GM20431 (cell line): ENCODE measurements at regions not wholly inside any gene's neighbourhood (a gene's known extent, or its start where the extent isn't known, plus 50 kb on each side); places are given as distances from the start of the nearest gene placed in this dataset.
"Not testable (repeated sequence)": the region's sequence is repeated elsewhere in the genome, so short reads cannot be mapped to it uniquely, and the experiment has no call there.

Experiments
- in situ Hi-C: fragments of 300-500 bp; cut with MseI, MboI; formaldehyde crosslinking; loops from one replicate; pipeline ENCODE4 v1.15.0; 2020; ENCODE audit warnings: low sequenced_read_pairs; ENCODE audit not compliant: unreplicated experiment

DNA sequence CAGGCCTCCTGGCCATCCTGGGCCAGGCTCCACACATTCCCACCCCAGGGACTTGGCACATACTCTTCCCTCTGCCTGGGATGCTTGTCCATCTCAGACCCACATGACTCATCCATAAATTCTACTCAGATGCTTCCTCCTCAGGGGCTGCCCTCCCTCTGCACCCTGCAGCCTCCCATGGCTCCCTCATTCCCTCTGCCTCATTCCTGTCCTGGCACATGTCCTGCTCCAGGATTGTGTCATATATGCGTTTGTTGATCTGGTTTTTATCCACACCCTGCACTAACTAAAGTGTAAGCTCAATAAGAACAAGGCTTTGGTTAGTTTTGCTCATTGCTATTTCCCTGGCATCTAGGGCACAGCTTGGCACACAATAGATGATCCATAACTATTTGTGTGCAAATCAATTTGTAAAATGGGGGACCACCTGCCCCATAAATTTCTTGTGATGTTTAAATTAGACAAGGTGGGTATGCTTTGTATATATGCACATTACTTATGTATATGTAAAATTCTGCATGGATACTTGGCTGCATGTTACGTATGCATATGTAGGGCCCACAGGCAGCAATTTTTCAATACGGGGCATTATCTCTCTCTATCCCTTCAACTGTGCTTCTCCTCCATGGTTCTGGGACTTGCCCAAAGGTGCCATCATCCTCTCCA, 191.4 kb downstream of the PTPRU start:
- in situ Hi-C loops = no loop called here

DNA sequence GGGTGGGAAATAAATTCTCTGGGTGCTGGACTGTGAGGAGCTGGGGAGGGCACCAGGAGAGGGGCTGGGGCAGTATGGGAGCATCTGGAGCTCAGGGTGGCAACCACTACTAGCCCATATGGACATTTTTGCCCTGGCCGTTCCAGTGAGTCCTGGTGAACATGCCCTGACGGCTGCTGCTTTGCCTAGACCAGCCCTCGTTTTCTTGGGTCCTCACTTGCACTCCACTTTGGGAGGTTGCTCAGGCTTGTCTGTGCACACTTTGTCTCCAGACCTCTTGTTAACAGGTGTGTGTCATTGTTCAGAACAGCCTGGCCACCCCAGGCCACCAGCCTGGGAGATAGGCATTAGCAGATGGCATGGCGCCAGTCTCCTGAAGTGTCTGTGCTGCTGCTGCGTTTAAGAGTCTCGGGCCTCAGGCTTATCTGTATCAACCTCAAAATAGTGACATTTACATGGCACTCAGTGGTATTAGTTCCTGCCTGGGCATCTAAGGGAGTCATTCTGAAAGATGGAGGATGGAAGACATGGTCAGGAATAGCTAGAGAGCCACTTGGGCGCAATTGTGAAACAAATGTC, 190.5 kb downstream of the PTPRU start:
- in situ Hi-C loops = no loop called here

DNA sequence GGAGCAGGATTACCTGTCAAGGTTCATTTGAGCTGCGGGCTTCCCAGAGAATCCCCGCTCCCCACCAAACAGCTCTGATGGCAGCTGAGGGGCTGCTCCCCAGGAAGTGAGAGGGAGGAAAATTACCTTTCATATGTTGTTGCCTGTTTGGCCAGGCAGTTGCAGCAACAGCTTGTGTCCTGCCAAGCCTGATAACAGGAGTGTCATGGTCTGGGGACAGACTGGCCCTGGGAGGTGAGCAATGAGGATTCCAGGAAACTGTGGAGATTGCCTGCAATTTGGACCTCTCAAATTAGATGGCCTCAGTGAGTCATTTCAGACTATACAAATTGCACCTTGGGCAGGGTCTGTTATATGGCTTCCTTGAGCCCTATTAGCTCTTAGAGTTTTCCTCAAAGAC, 189.3 kb downstream of the PTPRU start:
- in situ Hi-C loops = no loop called here

DNA sequence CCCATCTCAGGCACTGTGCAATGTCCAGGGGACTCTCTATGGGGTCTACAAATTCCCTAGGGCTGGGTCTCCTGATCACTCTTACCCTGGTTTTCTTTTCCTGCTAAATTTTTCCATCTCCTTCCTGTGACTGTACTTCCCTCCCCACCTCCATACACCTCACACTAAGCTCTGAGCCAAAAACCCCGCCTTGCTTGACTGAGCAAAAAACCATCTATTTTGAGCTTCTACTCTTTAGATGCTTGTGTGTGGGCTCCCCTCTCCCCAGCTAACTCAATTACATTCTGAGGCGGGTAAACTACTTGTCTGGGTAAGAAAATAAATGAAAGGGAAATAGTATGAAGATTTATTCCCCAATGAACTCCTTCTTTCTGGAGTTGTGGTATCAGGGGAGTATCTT, 187.9 kb downstream of the PTPRU start:
- in situ Hi-C loops = no loop called here

DNA sequence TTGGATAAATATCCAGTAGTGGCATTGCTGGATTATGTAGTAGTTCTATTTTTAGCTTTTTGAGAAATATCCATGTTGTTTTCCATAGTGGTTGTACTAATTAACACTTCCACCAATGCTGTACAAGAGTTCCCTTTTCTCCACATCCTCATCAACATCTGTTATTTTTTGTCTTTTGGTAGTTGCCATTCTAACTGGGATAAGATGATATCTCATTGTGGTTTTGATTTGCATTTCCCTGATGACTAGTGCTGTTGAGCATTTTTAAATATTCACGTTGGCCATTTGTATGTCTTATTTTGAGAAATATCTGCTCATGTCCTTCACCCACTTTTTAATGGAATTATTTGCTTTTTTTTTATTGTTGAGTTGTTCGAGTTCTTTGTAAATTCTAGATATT, 183.9 kb downstream of the PTPRU start:
- in situ Hi-C loops = no loop called here

DNA sequence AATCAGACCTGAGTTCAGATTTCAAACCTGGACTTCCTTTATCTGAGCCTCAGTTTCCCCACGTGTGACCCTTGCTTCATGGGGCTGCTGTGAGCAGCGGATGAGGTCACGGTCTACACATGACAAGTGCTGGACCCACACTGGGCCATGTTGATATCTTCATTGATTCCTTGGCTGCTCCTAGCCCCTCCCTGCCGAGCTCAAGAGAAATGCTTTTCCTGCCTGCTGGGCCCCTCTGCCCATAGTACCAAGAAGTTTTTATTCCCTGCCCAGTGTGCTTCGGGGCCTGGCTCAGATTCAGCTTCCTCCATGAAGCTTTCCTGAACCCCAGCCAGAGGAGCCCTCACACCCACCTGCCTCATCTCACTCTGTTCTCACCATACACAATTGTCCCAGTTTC, 181.6 kb downstream of the PTPRU start:
- in situ Hi-C loops = no loop called here

DNA sequence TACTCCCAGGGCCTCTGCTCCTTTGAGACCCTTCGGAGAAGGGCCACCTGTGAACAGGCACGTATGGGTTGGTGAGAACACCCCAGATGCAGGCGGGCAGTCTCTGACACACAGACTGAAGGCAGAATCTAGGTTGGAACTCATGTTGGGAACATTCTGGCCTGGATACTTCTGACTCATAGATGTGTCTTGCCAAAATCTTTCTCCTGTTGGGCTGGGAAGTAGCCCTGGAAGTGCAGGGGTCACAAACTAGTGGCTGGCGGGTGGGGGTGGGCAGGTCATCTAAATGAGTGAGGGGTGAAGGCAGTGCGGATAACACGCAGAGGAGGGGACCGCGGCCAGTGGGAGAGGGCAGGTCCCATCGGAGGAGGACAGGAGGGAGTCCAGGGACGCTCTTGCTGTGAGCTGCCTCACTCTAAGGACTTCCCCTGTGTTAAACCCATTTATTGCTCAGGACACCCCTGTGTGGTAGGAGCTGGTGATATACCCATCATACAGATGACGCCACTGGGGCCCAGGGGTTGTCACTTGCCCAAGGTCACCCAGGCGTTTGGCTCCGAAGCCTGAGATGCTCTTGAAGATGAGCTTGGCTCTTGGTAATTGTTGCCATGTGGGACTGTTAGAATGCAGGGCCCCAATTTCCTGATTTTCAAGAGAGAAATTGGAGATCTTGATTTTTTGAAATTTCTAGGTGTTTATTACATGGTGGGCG, 181.0 kb downstream of the PTPRU start:
- in situ Hi-C loops = no loop called here

DNA sequence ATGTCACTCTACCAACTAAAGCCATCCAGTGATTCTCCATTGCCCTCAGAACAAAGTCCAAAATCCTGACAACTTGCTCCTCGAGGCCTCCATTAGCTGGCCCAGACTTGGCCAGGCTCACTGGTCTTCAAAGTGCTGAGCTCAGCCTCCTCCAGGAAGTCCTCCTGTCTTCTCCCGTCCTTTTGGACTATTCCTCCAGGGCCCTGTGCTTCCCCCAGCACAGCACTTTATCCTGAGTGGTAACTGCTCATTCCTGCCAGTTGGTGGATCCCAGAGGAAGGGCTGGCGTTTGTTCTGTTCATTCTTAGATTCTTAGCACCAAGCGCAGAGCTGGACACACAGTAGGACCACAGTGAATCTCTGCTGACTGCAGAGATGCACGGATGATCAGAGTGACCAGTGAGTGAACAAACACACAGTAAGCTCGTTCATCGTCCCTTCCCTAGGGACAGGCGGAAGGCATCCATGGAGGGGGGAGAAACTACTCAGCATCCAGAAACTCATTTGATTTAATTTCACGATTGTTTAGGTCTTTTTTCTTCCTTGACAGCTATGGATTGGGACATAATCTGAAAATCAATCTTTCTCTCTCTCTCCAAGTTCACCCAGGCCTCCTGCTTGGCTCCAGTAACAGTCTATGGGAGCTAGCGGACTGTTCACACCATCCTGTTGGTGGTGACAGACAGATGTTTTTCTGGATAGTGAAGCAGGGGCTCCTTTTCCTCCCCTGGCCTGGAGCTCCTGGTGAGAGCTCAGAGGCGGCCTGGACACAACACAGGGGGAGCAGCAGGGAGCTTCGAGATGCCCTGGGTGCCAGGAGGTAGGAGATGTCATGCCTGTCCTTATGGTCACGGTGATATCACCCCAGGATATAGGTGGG, 180.2 kb downstream of the PTPRU start:
- in situ Hi-C loops = no loop called here

DNA sequence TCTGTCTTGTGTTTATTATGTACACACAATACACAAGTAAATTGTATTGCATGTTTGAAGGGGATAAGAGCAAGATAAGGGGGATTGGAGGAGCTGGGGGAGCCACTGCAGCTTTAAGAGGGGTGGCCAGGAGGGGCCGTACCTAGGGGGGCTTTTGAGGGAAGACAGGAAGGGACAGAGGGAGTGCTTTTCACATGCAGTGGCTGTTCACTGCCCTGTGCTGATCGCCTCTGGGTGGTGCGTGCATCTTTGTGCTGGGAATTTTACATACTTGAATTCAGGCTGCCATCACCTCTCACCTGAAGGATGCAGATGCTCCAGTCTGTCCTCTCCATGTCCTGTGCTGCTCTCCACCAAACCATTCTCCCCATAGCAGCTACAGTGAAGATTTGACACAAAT, 179.5 kb downstream of the PTPRU start:
- in situ Hi-C loops = no loop called here

DNA sequence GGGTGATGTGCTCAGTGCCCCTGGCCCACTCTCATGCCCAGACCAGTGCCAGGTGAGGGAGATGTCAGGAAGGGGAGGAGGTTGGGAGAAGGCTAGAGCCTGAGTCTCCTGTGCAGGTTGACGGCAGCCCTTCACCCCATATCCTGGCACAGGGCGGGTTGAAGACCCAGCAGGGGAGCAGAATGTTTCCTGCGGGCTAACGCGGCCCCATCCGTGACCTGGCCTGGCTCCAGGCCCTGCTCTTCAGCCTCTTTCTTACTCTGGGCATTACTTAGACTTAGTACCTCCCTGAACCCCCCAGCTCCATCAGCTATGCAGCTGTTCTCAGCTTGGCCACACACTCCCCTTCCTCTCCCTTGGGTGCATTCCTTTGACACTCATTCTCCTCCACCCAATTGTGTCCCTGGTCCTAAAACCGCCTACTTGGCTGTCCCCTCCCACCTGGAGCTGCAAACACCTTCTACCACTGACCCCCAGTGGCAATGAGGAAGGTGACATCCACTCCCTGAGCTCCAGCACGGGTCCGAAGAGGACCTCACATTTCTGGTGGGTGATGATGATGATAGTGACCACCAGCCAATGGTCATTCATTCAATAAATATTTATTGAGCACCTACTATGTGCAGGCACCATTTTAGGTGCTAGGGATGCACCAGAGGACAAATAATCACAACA, 179.0 kb downstream of the PTPRU start:
- in situ Hi-C loops = no loop called here

DNA sequence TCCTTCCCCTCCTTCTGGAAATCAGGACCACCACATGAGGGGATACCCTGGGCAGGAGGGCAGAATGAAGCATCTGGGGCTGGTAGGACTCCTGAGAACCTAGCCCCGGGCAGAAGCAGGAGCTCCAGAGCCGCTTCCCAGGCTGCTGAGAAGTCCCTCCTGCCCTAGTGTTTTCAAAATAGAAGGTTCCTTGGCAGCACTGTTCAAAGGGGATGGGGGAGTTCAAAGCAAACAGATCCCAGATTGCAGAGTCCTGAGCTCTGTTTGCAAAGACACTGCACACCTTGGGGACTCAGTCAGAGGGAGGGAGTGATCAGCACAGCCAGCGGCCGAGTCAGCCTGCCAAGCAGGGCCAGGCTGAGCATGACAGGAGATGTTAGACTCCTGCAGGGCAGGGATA, 177.8 kb downstream of the PTPRU start:
- in situ Hi-C loops = no loop called here

DNA sequence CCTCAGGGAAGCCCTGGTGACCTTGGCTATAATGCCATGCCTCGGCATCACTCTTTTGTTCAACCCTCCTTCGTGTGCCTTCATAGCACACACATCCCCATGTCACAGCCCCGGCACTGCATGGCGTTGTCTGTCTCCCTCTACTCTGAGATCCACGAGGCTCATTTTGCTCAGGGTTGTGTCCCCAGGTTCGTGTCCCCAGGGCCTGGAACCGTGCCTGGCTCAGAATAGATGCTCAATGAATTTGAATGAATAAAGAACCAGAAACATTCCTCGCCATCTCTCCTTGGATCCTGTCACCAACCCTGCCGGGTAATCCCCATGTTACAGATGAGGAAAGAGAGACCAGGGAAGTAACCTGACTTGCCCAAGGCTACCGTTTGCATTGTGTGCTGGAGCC, 177.3 kb downstream of the PTPRU start:
- in situ Hi-C loops = no loop called here

DNA sequence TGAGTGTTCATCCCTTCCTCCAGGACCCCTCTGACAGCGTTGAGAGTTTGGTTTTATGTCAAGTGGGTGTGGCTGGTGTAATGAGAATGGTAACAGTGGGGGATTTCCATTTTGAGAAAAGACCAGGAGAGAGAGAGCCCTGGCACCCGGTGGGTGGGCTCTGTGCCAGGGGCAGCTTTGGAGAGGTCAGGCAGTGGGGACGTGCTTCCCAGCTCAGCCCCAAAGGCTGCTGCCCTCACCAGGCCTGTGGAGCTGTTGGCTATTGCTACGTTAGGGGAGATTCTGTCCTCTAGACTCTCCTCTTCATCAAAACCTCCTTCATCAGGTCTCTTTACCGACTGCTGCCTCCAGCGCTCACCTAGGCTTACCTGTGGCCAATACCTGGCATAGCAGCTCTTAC, 176.3 kb downstream of the PTPRU start:
- in situ Hi-C loops = no loop called here

DNA sequence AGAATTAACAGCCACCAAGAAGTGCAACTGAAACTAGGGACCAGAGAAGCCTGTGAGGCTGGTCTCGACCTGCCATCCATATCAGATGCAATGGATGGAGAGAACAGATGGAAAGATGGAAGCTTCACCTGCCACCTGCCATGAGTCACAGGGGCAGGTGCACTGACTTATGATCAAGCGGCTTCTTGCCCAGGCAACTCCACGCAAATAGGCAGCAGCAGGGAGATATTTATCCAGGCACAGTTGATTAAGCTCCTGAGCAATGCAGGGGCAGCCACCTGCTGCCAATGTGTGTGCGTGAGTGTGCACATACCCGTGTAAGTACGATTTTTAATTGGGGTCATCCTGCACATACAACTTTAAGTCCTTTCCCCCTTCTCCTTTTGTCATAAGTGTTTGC, 174.2 kb downstream of the PTPRU start:
- in situ Hi-C loops = no loop called here

DNA sequence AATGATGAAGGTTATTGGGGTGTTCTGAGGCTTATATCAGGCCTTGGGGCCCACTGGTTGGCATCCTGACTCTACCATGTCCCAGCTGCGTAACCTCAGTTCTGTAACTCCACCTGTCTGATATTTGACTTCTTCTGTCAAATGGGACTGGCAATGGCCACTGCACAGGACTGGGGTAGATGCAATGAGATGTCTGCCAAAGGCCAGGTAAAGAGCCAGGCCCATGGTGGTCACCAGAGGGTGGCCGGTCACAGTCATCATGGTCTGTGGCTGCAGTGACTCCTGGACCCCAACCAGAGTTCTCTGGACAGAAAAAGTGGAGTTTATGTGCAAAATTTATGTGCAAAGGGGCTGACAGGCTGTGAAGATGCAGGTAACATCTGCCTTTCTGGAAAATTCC, 173.3 kb downstream of the PTPRU start:
- in situ Hi-C loops = no loop called here

DNA sequence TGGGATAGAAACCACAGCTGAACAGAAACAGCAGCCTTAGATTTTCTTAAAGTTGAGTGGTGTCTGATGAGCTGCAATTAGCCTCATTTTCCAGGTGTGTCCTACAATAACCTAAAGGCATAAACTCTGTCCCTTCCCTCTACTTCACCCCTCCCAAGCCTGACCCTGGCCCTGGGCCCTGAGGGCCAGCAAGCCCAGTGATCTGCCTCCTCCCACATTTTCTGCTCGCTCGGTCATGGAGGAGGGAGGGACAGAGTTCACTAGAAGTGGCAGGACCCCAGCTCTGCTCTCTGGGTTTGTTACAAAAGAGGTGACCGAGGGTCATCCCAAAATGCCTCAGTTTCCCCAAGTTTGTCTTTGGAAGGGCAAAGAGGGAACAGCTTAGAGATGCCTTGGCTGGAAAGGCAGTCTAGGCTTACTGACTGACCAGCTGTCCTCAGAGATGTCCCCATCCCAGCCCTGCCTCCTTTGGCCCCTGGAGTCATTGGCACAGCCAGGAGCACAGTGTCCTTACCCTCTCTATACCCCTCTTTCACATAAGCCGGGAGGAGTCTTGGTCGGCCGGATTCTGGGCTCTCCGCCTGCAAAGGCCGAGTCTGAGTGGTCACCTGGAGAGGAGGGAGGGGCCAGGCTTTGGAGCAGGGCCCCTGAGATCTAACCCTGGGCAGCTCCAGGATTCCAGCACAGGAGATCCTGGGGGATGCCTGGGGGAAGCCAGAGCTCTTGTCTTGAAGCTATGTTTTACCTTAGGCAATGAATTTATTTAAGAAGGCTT, 172.7 kb downstream of the PTPRU start:
- in situ Hi-C loops = no loop called here

DNA sequence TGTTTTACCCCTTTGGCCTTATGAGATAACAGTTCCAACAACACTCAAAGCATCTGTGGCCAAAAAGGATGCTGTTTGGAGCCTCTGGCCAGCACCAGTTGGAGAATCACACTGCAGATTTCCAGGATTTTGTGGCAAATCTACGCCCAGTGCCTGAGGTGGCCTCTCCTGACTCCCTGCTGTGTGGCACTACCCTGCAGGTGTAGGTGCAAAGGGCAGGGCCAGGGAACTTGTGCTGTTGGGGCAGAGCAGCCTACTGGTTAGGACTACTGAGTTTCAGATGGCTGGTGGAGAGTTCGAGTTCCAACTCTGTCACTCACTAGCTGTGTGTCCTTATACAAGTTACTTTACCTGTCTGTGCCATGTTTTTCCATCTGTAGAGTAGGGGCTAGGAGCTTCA, 170.5 kb downstream of the PTPRU start:
- in situ Hi-C loops = no loop called here

DNA sequence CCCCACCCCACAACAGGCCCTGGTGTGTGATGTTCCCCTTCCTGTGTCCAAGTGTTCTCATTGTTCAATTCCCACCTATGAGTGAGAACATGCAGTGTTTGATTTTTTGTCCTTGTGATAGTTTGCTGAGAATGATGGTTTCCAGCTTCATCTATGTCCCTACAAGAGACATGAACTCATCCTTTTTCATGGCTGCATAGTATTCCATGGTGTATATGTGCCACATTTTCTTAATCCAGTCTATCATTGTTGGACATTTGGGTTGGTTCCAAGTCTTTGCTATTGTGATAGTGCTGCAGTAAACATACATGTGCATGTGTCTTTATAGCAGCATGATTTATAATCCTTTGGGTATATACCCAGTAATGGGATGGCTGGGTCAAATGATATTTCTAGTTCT, 163.9 kb downstream of the PTPRU start:
- in situ Hi-C loops = not testable (repeated sequence)

DNA sequence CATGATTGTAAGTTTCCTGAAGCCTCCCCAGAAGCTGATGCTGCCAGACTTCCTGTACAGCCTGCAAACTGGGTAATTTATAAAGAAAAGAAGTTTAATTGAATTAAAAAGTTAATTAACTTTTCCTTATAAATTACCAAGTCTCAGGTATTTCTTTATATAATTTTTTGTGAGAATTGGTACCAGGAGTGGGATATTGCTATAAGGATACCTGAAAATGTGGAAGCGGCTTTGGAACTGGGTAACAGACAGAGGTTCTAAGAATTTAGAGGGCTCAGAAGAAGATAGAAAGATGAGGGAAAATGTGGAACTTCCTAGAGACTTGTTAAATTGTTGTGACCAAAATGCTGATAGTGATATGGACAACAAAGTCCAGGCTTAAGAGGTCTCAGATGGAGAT, 163.1 kb downstream of the PTPRU start:
- in situ Hi-C loops = no loop called here

DNA sequence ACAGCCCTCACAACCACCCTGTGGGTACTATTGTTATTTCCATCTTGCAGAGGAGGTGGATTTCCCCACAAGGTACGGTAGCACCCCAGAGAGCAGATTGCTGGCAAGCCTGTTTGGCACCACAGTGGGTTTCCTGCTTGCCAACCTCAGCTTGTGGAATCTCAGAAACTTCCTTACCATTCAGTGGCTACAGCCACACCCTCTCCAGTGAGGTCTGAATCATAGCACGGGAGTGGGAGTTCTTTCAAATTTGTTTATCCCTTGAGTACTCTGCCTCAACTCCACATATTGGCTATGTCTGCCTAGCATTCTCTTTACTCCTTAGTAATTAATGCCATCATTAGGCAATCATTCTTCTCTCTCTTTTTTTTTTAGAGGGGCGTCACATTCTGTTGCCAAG, 162.1 kb downstream of the PTPRU start:
- in situ Hi-C loops = no loop called here
